COLO668 (cell line): ENCODE measurements at regions not wholly inside any gene's neighbourhood (a gene's known extent, or its start where the extent isn't known, plus 50 kb on each side); places are given as distances from the start of the nearest gene placed in this dataset.

Experiments
- DNase-seq: peaks from one replicate; lab custom pipeline; 2025; ENCODE audit not compliant: unreplicated experiment; lab: John Stamatoyannopoulos, UW

DNA sequence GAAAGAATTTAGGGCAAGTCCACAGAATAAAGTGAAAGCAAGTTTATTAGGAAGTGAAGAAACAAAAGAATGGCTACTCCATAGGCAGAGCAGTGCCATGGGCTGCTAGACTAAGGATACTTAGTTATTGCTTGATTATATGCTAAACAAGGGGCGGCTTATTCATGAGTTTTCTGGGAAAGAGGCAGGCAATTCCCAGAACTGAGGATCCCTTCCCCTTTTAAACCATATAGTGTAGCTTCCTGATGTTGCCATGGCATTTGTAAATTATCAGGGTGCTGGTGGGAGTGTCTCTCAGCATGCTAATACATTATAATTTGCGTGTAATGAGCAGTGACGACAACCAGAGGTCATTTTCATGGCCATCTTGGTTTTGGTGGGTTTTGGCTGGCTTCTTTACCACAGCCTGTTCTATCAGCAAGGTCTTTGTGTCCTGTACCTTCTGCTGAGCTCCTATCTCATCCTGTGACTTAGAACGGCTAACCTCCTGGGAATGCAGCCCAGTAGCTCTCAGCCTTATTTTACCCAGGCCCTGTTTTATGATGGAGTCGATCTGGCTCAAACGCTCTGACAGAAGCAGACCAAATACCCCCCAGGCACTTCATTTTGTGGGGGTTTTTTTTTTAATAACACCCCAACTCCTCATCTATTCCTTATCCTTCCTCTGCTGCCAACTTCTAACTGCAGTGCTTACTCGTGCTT lies 103.0 kb upstream of the RARB start:
- no peak for DNase-seq

DNA sequence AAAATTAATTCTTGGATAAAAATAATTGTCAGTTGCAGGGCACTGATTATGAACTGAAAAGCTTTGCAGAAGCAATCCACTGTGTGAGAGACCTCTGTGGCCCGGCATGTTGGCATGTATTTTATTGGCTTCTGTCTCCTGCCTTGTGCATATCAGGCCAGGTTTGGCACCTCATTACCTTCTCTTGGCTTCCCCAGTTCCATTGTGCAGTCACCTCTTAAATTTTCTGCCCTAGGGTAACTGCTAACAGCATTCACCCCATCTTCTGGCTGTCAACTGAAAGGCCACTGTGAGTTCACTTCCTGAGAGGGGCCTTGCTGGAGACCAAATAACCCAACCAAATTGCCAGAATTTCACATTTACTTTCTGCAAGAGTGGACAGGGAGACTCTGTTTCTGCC lies 92.7 kb upstream of the RARB start:
- no peak for DNase-seq

DNA sequence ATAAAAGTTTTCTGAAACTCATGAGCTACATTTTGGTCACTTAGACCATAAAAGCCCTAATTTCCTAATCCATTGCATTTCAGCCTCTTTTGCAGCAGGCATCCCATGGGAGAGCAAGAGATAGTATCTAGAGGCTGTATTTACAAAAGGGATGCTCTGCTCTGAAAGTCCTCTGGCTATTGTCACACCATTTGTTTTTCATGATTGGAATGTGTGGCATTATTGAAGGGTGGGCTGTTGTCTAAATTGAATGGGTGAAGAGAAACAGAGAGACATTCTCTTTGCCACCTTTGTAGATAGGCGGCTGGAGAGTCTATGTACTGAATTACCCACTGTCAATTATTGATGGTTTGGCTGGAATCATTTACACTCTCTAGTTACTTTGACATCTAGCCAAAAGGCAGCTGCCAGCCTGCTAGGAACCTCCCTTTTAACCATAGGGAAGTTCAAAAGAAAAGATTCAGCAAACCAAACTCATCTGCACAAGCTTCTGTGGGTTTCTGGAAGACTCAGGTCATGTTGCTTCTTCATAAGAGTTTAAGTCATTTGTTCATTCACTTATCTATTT lies 89.8 kb upstream of the RARB start:
- DNase-seq, result no peak

DNA sequence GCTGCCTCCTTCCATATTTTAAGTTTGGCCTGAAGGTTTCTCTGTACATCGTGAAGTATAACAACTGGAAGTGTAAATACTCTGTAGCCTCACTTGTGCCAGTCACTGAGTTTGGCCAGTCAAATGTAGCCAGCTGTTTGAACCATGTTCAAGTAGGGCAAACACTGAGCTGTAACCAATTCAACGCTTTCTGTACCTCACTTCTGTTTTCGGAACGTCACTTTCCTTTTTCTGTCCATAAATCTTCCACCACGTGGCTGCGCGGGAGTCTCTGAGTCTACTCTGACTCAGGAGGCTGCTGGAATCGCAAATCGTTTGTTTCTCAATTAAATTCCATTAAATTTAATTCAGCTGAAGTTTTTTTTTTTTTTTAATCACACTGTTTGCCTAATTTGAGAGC lies 88.8 kb upstream of the RARB start:
- DNase-seq, result no peak

DNA sequence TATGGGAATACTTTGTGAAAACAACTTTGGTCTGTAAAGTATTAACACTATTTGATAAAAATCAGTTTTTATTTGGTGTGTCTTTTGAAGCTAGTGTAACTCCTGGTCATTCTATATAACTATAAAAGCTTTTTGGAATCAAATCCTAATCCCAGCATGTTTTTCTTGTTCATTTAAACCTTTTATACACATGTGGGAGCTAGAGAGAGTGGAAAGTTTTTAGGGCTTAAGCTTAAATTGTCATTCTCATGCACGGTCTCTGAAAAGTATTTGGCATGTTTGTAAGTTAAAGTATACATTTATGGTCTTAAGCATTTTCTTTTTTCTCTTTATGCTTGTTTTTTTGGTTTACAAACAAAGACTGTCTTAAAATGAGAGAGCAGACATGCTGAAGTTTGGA lies 83.4 kb upstream of the RARB start:
- no peak for DNase-seq

DNA sequence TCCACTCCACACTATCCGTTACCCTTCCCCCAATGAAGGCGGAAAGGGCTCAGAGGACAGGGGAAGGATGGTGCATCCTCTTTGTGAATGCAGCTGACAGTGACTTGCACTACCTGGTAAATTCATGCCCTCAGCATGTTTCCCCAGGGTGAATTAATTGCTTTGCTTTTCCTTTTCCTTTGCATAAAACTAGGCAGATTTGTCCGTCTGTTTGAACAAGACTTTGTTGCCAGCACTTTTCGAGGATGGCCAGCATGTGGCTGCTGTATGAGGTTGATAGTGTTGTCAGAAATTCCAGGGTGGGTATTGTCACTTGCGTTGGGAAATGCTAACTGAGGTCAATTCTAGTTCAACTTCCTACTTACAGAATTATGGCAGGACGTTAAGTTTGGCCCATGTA lies 79.0 kb upstream of the RARB start:
- no peak for DNase-seq

DNA sequence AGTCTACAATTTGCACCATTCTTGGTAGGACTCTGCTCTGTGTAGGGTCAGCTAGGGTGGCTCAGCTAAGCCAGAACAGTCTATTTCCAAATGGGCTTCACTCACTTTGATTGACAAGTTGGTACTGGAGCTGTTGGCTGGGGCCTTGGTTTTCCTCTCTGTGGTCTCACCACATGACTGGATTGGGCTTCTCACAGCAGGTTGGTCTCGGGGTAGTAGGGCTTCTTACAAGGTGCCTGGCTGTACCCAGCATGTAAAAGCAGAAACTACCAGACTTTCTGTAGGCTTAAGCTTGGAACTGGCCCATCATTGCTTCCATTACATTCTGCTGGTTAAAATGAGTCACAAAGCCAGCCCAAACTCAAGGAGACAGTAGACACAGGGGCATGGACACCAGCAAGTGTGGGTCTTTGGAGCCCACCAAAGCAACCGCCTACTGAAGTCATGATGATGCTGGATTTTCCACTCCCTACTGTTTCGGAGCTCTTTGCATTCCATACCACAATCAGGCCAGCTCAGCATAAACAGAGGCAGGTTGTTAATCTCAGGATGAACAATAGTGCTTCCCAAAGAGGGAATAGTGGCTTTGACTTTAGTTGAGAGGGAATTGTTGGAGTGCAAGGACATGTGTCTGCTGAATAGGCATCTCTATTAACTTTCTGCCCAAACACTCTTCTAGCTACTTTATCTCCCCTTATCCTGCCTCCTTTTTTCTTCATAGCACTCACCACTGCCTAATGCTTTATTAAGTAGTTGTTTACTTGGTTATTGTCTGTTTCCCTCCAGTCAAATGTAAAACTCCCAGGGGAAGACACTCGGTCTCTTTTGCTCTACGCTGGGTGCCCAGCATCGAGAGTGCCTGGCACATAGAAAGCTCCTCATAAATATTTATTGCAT lies 78.0 kb upstream of the RARB start:
- no peak for DNase-seq

DNA sequence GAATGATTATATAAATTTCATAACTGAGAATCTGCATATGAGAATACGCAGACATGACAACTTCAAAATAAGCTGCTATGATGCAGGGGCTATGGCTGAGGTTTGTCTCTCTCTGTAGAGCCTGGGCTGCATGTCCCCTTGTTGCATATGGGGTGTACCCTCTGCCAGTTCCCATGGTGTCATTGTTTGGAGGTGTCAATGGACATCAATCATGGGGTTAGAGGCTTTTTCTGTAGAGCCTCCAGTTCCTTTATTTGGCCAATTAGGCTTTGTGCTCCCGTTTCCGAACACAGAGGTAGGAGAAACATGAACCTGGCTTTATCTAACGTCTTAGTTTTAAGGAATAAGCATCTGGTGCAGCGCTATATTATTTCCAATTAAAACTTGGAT lies 77.3 kb upstream of the RARB start:
- DNase-seq, result no peak

DNA sequence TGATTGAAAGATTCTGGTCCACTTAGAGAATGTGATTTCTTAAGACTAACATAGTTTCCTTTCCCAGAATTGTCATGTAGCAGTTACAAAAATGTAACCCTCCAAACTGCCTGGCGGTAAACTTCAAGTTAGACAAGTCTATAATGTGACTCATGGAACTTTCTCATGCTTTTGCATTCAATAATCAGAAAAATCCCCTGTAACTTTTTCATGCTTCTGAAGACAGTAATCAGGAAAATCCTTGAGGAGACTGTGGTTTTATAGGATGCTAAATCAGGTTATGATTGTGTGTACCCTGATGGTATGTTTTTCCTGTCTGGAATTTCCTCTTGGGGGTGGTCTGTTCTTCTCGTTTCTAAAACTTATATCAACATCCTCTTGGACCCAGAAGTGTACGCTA lies 74.0 kb upstream of the RARB start:
- DNase-seq, result no peak

DNA sequence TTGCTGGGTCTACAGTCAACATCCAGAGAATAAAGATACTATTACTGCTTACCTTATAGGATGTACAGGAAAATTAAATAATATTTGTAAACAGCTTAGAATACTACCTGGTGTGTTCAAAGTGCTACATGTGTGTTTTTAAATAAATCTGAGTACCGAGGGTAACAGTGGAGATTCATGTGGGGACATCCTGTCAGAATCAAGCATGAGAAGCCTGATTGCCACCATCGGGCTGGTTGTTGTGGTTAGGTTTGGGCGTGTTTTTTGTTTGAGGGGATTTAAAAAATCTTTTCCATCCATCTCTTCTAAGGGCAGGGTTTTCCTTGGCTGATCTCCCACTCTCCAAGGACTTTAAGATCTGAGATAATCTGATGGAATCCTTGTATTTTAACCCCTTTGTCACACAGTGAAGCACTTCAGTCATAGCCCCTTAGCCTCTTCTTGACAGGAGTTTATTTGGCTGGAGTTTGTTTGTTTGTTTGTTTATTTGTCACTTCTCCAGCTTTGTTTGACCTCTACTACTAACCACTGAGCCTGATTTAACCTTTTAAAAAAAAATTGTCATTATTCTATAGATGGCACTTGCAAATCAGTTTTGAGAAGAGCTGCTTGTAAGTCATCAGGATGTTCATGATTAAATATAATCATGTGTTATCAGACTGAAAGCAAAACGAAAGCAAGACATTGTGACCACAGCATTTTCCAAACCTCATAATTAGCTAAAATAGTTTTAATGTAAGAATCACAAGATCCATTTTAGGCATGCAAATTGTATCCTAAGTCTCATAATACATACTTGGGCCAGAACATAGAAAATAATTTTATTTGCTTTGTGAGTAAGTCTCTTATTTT lies 72.8 kb upstream of the RARB start:
- no peak for DNase-seq

DNA sequence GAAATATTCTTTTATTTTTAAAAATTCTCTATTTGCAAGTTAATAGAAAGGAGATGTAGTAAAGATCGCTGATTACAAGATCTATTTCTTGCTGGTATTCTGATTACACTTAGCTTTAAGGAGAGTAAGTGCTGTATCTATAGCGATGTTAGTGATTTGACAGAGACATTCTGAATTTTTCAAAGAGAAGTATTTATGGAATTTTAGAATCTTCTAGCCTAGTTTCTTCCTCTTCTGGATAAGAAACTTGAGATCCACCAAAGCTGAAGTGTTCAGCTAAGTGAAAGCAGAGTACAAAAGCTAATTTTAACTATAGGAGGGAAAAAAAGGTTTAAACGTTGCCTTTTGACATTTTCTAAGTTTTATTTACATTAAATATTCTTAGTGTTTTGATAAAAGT lies 72.1 kb upstream of the RARB start:
- DNase-seq, result no peak

DNA sequence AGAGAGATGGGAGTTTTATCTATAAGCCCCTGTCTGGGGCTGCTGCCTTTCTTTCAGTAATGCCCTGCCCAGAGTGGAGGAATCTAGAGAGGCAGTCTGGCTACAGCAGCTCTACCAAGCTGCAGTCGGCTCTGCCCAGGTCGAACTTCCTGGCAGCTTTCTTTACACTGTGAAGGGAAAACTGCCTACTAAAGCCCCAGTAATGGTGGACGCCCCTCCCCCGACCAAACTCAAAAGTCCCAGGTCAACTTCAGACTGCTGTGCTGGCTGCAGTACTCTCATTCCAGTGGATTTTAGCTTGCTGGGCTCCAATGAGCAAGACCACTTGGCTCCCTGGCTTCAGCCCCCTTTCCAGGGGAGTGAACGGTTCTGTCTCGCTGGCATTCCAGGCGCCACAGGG lies 65.9 kb upstream of the RARB start:
- no peak for DNase-seq

DNA sequence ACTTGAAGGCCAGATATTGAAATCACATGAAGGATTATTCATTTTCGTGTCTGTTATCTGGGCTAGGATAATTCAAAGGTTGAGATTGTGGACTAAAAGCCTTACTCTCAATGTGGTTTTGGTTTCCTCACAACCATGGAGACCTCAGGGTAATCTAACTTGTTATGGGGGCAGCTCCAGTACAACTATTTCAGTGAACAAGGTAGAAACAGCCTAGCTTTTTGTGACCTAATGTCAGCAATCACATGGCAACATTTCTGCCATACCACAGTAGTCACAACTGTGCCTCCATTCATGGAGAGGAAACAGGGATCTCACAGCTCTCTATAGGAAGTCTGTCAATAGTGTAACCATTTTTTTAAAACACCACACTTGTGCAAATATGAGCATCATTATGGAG lies 62.4 kb upstream of the RARB start:
- no peak for DNase-seq

DNA sequence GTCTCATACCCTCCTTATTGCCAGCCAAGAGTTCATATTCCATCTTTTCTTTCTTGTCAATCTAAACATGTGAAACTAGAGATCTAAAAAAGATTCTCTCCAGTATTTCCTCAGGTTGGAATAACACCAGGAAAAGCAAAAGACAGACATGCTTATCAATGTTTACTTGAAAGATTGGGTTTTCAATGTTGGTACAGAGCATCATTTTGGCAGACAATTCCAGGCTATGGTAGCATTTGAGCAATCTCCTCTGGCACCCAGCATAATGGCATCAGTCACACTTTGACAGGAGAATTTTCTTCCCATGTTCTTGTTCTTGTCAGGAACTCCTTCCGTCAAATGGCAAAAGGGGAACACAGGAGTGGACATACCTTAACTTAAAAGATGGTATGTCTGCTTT lies 61.0 kb upstream of the RARB start:
- no peak for DNase-seq

DNA sequence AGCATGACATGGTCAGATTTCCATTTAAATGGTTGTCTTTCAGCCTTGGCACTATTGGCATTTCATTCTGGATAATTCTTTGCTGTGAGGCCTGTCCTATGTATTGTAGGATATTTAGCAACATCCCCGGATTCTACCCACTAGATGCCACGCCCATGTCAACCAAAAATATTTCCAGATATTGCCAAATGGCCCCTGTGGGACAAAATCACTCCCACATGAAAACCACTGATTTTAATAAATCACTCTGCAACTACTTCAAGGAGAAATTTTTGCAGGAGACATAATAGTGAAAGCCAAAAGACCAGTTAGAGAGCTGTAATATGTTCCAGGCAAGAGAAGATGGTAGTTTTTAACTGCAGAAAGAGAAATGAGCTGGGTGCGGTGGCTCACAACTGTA lies 55.9 kb upstream of the RARB start:
- no peak for DNase-seq

DNA sequence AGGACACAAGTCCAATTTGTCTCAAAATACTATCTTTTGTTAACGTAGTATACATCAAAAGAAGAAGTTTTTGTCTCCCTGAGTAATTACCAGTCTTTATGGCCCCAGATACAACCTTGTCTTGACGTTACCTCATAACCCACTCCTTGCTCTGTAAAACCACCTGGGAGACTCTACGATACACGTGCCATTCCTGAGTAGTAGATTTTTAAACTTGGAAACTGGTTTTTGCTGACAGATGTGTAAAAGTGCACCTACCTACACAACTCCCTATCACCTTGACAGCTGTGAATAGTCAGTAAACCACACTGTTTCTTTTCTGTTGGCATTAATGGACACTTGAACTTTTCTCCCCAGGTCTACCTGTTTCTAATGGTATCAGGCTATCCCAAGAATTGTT lies 51.7 kb upstream of the RARB start:
- no peak for DNase-seq

DNA sequence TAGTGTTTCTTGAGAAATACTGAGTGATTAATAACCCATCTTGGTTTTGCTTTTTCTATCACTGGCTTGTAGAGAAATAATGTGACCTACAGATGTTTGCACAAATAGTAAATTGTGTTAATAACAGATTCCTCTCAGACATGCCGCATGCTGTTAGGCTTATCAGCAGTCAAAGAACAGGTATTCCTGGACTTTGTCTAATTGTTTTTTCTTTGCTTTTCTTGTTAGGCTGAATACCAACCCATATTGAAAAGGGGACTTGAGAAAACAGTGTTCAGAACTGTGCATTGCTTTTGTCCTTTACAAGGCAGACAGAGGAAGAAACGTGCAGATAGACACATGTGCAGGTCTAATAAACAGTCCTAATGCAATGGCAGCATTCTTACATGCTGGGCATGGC lies 51.0 kb upstream of the RARB start:
- DNase-seq, result no peak
